ENCODE measurements at regions not wholly inside any gene's neighbourhood (a gene's known extent, or its start where the extent isn't known, plus 50 kb on each side); places are given as distances from the start of the nearest gene placed in this dataset.

DNA sequence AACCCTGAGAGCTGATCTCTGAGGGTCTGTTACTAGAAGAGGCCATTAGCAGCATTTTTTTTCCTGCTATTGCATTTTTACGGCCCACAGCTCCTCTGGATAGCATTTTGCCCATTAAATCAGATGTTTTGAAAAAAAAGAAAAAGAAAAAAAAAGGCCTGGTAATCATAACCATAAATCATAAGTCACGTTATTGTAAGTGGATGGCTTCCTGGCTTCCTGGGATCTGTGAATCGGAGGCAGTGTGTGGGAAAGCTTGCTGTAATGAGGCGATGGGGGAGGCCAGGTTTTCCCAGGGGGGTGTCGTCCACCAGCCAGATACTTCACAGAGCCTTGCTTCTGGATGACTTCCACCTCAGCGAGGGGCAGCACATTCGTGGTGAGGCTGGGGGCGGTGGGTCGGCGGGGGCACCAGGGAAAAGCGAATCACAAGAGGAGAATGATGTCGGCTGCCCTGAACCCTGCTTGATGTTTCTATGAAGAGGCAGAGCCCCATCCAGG lies 106.5 kb upstream of the SYT13 start:
- TF ChIP-seq, protein P1, sequence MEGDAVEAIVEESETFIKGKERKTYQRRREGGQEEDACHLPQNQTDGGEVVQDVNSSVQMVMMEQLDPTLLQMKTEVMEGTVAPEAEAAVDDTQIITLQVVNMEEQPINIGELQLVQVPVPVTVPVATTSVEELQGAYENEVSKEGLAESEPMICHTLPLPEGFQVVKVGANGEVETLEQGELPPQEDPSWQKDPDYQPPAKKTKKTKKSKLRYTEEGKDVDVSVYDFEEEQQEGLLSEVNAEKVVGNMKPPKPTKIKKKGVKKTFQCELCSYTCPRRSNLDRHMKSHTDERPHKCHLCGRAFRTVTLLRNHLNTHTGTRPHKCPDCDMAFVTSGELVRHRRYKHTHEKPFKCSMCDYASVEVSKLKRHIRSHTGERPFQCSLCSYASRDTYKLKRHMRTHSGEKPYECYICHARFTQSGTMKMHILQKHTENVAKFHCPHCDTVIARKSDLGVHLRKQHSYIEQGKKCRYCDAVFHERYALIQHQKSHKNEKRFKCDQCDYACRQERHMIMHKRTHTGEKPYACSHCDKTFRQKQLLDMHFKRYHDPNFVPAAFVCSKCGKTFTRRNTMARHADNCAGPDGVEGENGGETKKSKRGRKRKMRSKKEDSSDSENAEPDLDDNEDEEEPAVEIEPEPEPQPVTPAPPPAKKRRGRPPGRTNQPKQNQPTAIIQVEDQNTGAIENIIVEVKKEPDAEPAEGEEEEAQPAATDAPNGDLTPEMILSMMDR (IDR thresholded peaks at IDR 0.05): no peak
- no peak for TF ChIP-seq POLR2A (IDR thresholded peaks at IDR 0.05)

Measured in body of pancreas (tissue), 4 donors.